Pancreas (tissue), 10 donors: ENCODE measurements at regions not wholly inside any gene's neighbourhood (a gene's known extent, or its start where the extent isn't known, plus 50 kb on each side); places are given as distances from the start of the nearest gene placed in this dataset.

Experiments
- ATAC-seq, 4 donors: fragments of 200-7000 bp; cut with Tn5 transposase; one replicate each; pipeline versions ENCODE4 v1.8.0 to v1.9.1; 2020; ENCODE audit warnings: mild to moderate bottlenecking in 4 of 4, moderate library complexity in 4 of 4
- DNase-seq, 6 donors: peaks; one replicate each; pipeline ENCODE4 v3.0.0-alpha.2; 2020
- FAIRE-seq: peaks from 2 replicates; lab custom pipeline; 2012; peaks lifted over from hg19 to GRCh38; lab: Jason Lieb, UNC
- H3K27ac ChIP-seq, 4 donors: fragments of 200-600 bp; sonication (generic); 1 replicate in 3 of 4; 2 replicates in 1 of 4; pipeline versions ENCODE4 v1.5.0 to v1.8.0; 2020
- H3K27me3 ChIP-seq, 4 donors: fragments of 200-600 bp; one replicate each; pipeline ENCODE4 v1.8.0; 2021
- H3K36me3 ChIP-seq, 3 donors: fragments of 200-600 bp; sonication (generic) in 1 of 3; one replicate each; pipeline versions ENCODE4 v1.5.0 to v1.8.0; 2020 to 2021
- H3K4me1 ChIP-seq, 3 donors: fragments of 200-600 bp; one replicate each; pipeline ENCODE4 v1.8.0; 2021
- H3K4me3 ChIP-seq, 4 donors: fragments of 200-600 bp; sonication (generic) in 2 of 4; one replicate each; pipeline versions ENCODE4 v1.5.0 to v1.8.0; 2020 to 2021
- H3K9me3 ChIP-seq, 4 donors: fragments of 200-600 bp; one replicate each; pipeline ENCODE4 v1.8.0; 2021
- CTCF ChIP-seq, 4 donors: fragments of 200-600 bp; sonication (generic) in 3 of 4; IDR thresholded peaks; one replicate each; pipeline versions ENCODE4 v1.5.0 to v1.8.0; 2021; ENCODE audit warnings: antibody characterized with exemption in 4 of 4
- WGBS, 2 donors: extraction: QIAGEN DNeasy Blood & Tissue Kit; methylation state at CpG; one replicate each; pipeline ENCODE4 v1.1.7; 2013; 5-methylcytosine and 5-hydroxymethylcytosine counted together
- intact Hi-C, 3 donors: fragments of 100-400 bp; cut with DNase I; formaldehyde crosslinking; loops; one replicate each; pipeline versions ENCODE4 v1.11.1 to v1.14.2; 2022
- donor health status: healthy with polysubstance abuse.
- donor health status: DM: no; HTN: no; CAD: no; lungs with moderate emphysema.
- donor health status: DM: no; HTN: no; CAD: no.
- donor health status: control.
- donor health status: control.
- donor health status: Bipolar disorder and iron deficiency.
- donor health status: DM: yes; HTN: yes; CAD: no.
- donor health status: DM: no; HTN: no; CAD: no.
- donor health status: DM: no; HTN: no; CAD: no.
- donor health status: DM: yes; HTN: yes; CAD: no.

- intact Hi-C loops = no loop called here
- no peak for FAIRE-seq
Observed at GRCh38 chr5:126182971-126183695, 240.1 kb upstream of the GRAMD2B start.

GRCh38 chr5:126184474-126184873 lies 238.7 kb upstream of the GRAMD2B start:
- ATAC-seq (no peak), FAIRE-seq (no peak), DNase-seq (no peak)
- H3K27ac ChIP-seq = no peak overlapping the region
- H3K36me3 ChIP-seq = no peaks in the 10 kb centered on the region
- 76 to 91% methylated on average over 1 of the region's 1 CpG for WGBS, 2 donors
- TF ChIP-seq CTCF (IDR thresholded peaks at IDR 0.05) = no peak
- H3K9me3 ChIP-seq = no peaks in the 10 kb centered on the region
- intact Hi-C loops = no loop called here
- H3K4me3 ChIP-seq = no peak overlapping the region
- no peaks in the 10 kb centered on the region for H3K4me1 ChIP-seq
- no peaks in the 10 kb centered on the region for H3K27me3 ChIP-seq

More at GRCh38 chr5:126182971-126183695, 240.1 kb upstream of the GRAMD2B start:
- ATAC-seq = no peak
- WGBS, 2 donors = 77 to 87% methylated on average over 5 of the region's 5 CpGs
- Histone ChIP-seq H3K4me3 (no peak overlapping the region), H3K27ac (no peak overlapping the region), H3K27me3 (no peaks in the 10 kb centered on the region), H3K9me3 (no peaks in the 10 kb centered on the region), H3K4me1 (no peaks in the 10 kb centered on the region), H3K36me3 (no peaks in the 10 kb centered on the region)
- TF ChIP-seq CTCF (IDR thresholded peaks at IDR 0.05) = no peak
- DNase-seq = no peak

GRCh38 chr5:126186210-126186609 lies 237.0 kb upstream of the GRAMD2B start:
- WGBS, 2 donors = 59% methylated on average over 1 of the region's 1 CpG
- Histone ChIP-seq H3K27ac (no peak overlapping the region), H3K36me3 (no peaks in the 10 kb centered on the region), H3K9me3 (no peaks in the 10 kb centered on the region), H3K4me3 (no peak overlapping the region), H3K4me1 (no peaks in the 10 kb centered on the region), H3K27me3 (no peaks in the 10 kb centered on the region)
- FAIRE-seq (no peak), DNase-seq (no peak), ATAC-seq (no peak)
- intact Hi-C loops = no loop called here
- no peak for TF ChIP-seq CTCF (IDR thresholded peaks at IDR 0.05)

GRCh38 chr5:126188804-126189203 lies 234.4 kb upstream of the GRAMD2B start:
- ATAC-seq (no peak), DNase-seq (no peak), FAIRE-seq (no peak)
- Histone ChIP-seq H3K4me1 (no peaks in the 10 kb centered on the region), H3K4me3 (no peak overlapping the region), H3K36me3 (no peaks in the 10 kb centered on the region), H3K9me3 (no peaks in the 10 kb centered on the region), H3K27me3 (no peaks in the 10 kb centered on the region), H3K27ac (no peak overlapping the region)
- intact Hi-C loops = no loop called here
- TF ChIP-seq CTCF (IDR thresholded peaks at IDR 0.05) = no peak
- 88 to 92% methylated on average over 2 of the region's 2 CpGs for WGBS, 2 donors

GRCh38 chr5:126189231-126189630 lies 234.0 kb upstream of the GRAMD2B start:
- no peaks in the 10 kb centered on the region for H3K9me3 ChIP-seq
- H3K36me3 ChIP-seq = no peaks in the 10 kb centered on the region
- DNase-seq (no peak), ATAC-seq (no peak), FAIRE-seq (no peak)
- H3K27ac ChIP-seq = no peak overlapping the region
- no peak for TF ChIP-seq CTCF (IDR thresholded peaks at IDR 0.05)
- intact Hi-C loops = no loop called here
- no peaks in the 10 kb centered on the region for H3K4me1 ChIP-seq
- H3K4me3 ChIP-seq = no peak overlapping the region
- H3K27me3 ChIP-seq = no peaks in the 10 kb centered on the region
- 59 to 77% methylated on average over 5 of the region's 5 CpGs for WGBS, 2 donors
